Stimulated activated CD8-positive, alpha-beta memory T cell treated with anti-CD3 and anti-CD28 coated beads, Interleukin-7, amount 100 ng/mL, for 4 hours (primary cell): ENCODE measurements at regions not wholly inside any gene's neighbourhood (a gene's known extent, or its start where the extent isn't known, plus 50 kb on each side); places are given as distances from the start of the nearest gene placed in this dataset.

Experiments used
- DNase-seq, 2 donors: peaks; one replicate each; pipeline ENCODE4 v3.0.0-alpha.2; 2020; ENCODE audit warnings: low read depth in 2 of 2

DNA sequence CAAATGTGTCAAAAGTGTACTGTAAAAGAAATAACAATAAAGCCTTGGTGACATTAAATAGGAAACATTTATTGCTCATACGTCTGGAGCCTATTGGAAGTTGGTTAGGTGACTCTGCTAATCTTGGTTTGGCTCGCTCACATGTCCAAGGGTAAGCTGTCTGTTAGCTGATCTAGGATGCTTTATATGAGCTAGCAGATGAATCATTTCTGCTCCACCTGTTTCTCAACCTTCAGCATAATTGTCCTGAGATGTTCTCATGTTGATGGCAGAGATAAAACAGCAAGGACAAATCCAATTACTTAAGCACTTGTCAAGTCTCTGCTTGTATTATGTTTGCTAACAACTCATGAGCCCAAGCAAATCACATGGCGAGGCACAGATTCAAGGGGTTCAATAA, 56.0 kb upstream of the CD53 start:
- no peak for DNase-seq

DNA sequence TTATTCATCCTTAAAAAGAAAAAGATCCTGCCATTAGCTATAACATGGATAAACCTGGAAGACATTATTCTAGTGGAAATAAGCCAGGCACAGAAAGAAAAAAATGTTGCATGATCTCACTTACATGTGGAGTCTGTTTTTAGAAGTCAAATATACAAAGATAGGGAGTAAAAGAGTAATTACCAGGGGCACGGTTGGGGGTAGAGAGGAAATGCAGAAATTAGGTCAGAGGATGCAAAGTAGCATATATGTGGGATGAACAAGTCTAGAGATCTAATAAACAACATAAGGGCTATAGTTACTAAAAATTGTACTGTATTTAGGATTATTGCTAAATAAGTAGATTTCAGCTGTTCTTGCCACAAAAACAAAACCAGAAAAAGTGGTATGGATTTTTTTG, 61.4 kb upstream of the CD53 start:
- DNase-seq: no peak

- DNase-seq: no peak
Measured at GRCh38 chr1:110800079-110800478, 72.9 kb upstream of the CD53 start.

DNA sequence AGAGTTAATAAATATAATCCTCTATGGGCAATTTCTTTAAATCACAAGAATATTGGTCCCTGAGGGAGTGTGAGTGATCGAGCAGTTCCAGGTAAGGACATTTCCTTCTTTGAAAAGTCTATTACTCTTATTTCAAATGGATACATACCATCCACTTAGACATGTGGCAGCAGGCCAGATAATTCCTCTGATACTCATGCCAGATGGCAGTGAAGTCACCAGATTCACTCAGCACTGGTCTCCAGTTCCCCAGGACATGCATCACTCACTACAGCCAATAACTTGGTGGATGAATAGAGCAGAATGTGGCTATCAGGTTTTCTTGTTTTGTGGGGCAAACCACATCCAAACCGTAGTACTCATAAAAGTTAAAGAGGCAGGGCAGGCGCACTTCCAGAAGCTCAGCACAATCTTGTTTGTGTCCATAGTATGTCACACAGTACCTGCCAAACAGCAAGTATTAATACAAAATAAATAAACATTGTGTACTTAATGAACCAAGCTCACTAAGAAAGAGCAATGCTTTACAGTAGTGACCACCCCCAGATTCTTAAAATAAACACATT, 74.2 kb upstream of the CD53 start:
- DNase-seq: no peak

DNA sequence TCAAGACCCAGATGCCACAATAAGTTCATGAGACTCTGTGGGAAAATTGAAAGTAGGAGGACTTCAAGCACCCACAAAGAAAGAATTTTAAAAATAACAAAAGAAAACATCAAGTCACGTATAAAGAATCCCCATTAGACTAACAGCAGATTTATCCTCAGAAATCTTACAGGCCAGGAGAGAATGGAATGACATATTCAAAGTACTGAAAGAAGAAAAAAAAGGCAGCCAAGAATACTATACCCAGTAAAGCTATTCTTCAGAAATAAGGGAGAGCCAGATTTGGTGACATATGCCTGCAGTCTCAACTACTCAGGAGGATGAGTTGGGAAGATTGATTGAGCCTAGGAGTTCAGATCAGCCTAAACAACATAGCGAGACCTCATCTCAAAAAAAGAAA, 84.3 kb upstream of the CD53 start:
- no peak for DNase-seq

GRCh38 chr1:110787328-110788071, 85.4 kb upstream of the CD53 start:
- peak in 1 of 2 donors; percentile 19 for DNase-seq

- no peak for DNase-seq
Measured at GRCh38 chr1:110786802-110787327, 86.1 kb upstream of the CD53 start.

DNA sequence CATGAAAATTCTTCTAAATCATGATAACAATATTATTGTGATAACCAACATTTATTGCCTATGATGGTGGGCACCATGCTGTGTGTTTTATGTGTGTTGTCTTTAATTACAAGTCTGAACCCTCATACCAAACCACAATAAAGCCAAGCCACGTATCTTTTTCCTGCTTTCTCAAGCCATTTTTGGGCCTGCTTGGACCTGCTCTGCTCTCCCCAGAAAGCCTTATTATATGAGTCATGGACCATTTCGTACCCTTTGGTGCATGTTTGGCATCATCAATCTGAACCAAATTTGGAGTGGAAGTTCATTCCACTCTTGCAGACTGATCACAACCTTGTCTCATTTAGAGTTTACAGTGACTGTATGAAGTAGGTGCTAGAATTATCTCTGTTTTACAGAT, 87.3 kb upstream of the CD53 start:
- DNase-seq: no peak

GRCh38 chr1:110785055-110785454, 87.9 kb upstream of the CD53 start:
- no peak for DNase-seq

- peak; percentile 30 to 37 for DNase-seq
Measured at GRCh38 chr1:110783292-110783918, 89.5 kb upstream of the CD53 start.

- no peak for DNase-seq
Measured at GRCh38 chr1:110781525-110781924, 91.4 kb upstream of the CD53 start.

DNA sequence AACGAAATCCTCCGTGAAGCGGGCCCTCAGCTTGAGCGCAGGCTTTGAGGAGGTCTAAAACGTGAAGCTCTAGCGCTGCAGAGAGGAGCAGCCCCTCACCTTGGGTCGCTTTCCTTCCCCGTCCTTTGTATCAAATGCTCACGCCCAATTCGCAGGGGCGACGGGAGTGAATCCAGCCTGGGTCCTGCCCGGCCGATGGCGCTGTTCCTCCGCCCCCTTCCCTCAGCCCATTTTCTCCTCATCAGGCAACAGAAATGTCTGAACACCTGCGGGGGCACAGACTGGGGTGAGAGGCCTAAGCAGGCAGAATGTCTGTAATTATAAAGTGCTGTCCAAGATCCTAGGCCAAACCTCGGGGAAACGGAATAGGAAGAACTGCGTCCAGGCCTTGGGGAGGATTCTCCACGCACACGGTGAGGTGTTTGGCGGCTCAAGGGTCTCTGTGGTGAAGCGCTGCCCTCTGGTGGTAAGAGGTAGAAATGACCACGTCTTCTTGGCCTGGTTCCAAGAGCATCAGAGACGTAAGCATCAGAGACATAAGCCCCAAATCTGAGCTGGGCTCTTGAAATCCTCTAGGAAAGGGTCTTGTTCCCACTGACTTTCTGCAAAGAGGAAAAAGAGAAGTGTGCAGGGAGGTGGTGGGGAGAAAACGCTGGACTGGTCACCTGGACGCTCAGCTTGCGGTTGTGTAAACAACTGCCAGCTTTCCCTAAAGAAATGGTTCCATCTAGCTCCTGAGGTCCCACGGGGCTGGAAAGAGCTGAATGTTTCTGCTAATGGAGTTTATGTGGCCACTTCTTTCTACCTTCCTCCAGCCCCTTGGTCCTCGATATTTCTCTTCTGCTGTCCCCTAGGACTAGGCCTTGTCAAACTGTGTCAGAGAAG, 92.1 kb upstream of the CD53 start:
- DNase-seq: peak; percentile 41 to 58

DNA sequence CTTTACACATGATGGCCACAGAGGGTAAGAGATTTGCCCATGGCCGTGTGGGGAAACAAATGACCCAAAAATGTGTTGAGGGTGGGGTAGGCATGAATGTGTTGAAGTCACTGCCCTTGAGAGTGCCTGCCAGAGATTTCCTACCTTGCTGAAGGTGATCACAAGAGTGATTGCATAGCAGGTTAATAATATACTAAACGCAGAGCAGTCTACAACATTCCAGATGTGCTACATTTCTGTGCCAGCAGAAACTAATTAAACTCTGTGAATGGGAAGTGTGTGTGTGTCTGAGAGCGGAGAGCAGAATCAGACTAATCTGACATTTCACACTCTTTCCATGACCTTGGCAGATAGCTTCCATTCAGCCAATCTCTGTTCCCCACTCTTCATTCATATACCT, 93.3 kb upstream of the CD53 start:
- no peak for DNase-seq

DNA sequence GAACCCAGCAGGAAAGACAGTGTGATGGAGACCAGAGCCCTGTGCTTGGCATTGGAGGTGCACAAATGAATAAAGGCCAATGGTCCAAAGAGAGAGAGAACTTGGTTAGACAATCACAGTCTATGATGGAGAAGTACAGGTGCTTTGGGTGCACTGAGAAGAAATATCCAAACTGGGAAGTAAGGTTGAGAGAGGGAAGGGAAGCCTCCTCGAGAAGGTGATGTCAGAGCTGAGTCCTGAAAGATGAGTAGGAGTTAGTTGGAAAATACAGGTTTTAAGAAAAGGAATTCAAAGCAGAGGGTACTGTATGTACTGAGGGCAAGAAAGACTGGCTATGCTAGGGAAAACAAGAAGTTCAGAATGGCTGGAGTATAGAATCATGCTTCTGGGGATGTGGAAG, 94.1 kb upstream of the CD53 start:
- no peak for DNase-seq

DNA sequence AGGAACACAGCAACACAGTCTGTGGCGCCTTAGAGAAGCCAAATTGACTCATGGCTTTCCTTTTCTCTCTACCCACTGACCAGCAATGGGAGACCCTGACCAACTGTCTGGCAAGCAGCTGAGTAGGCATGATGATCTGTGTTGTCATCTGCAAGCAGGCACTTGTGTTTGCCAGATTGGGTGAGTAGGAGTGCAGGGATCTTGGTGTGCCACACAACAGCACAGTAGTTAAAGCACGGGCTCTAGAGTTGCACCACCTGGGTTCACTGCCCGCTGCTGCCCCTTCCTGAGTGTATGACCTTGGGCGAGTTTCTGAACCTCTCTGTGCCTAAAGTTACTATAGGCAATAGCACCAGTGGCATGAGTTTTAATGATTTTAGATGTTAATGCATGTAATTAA, 95.7 kb upstream of the CD53 start:
- DNase-seq: no peak

GRCh38 chr1:110774398-110774797, 98.5 kb upstream of the CD53 start:
- DNase-seq: no peak

DNA sequence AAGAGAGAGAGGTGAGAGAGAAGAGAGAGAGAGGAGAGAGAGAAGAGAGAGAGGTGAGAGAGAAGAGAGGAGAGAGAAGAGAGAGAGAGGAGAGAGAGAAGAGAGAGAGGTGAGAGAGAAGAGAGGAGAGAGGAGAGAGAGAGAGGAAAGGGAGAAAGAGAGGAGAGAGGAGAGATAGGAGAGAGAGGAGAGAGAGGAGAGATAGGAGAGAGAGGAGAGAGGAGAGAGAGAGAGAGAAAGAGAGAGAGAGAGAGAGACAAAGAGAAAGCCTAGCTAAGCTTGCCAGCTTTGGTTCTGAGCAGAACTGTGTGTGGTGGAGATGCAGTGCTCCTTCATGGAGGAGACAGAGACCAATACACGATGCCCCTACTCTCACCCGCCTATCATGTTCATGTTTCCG, 99.1 kb upstream of the KCNA3 start:
- DNase-seq: no peak

GRCh38 chr1:110771245-110772022, 96.7 kb upstream of the KCNA3 start:
- DNase-seq: no peak

- no peak for DNase-seq
Measured at GRCh38 chr1:110770832-110771231, 96.1 kb upstream of the KCNA3 start.

GRCh38 chr1:110768605-110769004, 93.9 kb upstream of the KCNA3 start:
- DNase-seq: no peak

DNA sequence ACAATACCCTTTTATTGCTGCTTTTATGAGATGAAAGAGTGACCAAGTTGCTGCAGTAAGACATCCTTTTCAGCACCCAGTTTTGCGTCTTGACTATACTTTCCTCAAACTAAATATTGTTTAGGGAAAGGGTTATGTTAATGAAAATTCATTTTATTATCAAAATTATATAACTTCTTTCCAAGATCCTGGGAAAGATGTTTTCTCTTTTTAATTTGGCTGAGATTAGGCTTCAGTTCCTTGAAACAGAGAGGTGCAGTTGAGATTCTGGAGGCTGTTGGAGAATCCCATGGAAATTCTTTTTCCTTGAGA, 91.6 kb upstream of the KCNA3 start:
- DNase-seq: no peak
